Nephron (organoid): ENCODE measurements at regions not wholly inside any gene's neighbourhood (a gene's known extent, or its start where the extent isn't known, plus 50 kb on each side); places are given as distances from the start of the nearest gene placed in this dataset.
A peak's percentile ranks its signal among the peaks of the same experiment; 100 is the strongest.

ENCODE experiments used
- H3K27ac Mint-ChIP-seq, 3 experiments: 2 replicates each; pipeline ENCODE4 v1.8.0; 2020; ENCODE audit warnings: mixed read lengths in 3 of 3, mild to moderate bottlenecking in 2 of 3, moderate library complexity in 1 of 3
- H3K27me3 Mint-ChIP-seq: 2 replicates; pipeline ENCODE4 v1.8.0; 2021; ENCODE audit warnings: low read depth, mild to moderate bottlenecking, moderate library complexity, mixed read lengths
- H3K36me3 Mint-ChIP-seq: 2 replicates; pipeline ENCODE4 v1.8.0; 2020; ENCODE audit warnings: low read depth, mixed read lengths
- H3K4me1 Mint-ChIP-seq: 2 replicates; pipeline ENCODE4 v1.8.0; 2020; ENCODE audit warnings: mixed read lengths
- H3K4me3 Mint-ChIP-seq, 3 experiments: 2 replicates each; pipeline ENCODE4 v1.8.0; 2020; ENCODE audit warnings: mild to moderate bottlenecking in 3 of 3, mixed read lengths in 3 of 3, moderate library complexity in 2 of 3
- H3K9me3 Mint-ChIP-seq: 2 replicates; pipeline ENCODE4 v1.8.0; 2020; ENCODE audit warnings: mixed read lengths
- TF ChIP-seq, protein P1 (sequence below), 3 experiments: fragments of 200-600 bp; sonication (generic); IDR thresholded peaks; one replicate each; pipeline ENCODE4 v1.5.0; 2021; ENCODE audit warnings: antibody characterized with exemption in 3 of 3; ENCODE audit not compliant: unreplicated experiment in 3 of 3

DNA sequence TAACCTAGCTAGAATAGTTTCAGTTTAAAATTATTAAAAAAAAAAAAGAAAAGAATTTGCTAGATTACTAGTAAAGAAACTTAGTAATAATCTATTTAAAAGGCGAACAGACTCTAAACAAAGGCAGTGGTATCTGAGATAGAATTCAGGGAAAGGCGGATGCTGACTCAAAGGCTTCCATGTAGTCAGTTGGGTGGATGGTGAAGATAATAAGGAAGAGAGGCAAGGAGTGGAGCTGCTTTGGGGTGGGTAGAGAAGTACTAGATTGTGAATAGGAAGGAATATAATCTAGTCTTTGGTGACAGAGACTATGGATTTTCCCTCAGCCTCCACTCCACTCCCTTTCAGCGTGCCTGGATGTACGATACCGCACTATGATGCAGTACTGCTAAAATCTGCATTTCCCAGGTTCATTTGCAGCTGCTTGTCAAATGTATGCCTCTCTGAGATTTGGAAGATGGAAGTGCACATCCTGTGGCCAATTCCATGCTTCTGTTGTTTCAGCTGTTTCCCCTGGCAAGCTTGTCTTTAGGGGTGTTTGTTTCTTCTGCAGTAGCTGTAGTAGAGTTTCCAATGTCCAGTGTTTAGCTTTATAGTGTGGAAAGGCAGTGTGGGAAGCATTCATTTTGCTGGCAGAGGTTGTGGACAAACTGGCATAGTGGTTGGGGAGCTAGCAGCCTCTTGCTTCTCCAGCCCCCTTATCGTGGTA is 184.6 kb upstream of the NRIP1 start:
- TF ChIP-seq, protein P1, sequence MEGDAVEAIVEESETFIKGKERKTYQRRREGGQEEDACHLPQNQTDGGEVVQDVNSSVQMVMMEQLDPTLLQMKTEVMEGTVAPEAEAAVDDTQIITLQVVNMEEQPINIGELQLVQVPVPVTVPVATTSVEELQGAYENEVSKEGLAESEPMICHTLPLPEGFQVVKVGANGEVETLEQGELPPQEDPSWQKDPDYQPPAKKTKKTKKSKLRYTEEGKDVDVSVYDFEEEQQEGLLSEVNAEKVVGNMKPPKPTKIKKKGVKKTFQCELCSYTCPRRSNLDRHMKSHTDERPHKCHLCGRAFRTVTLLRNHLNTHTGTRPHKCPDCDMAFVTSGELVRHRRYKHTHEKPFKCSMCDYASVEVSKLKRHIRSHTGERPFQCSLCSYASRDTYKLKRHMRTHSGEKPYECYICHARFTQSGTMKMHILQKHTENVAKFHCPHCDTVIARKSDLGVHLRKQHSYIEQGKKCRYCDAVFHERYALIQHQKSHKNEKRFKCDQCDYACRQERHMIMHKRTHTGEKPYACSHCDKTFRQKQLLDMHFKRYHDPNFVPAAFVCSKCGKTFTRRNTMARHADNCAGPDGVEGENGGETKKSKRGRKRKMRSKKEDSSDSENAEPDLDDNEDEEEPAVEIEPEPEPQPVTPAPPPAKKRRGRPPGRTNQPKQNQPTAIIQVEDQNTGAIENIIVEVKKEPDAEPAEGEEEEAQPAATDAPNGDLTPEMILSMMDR (IDR thresholded peaks at IDR 0.05; ENCODE audit: unreplicated experiment in 3 of 3) = no peak
- Mint-ChIP-seq H3K36me3 (no peaks in the 10 kb centered on the region), H3K4me1 (peaks cover 45% of the 10 kb centered on the region), H3K27me3 (no peaks in the 10 kb centered on the region), H3K4me3 (no peak overlapping the region), H3K27ac (peak overlapping the region; percentile 30 to 64 (median 33)), H3K9me3 (peaks cover 2% of the 10 kb centered on the region)

- no peak overlapping the region for H3K4me3 Mint-ChIP-seq
- H3K36me3 Mint-ChIP-seq = no peaks in the 10 kb centered on the region
- no peaks in the 10 kb centered on the region for H3K27me3 Mint-ChIP-seq
- H3K4me1 Mint-ChIP-seq = peaks cover 40% of the 10 kb centered on the region
- no peak overlapping the region for H3K27ac Mint-ChIP-seq
- TF ChIP-seq, protein P1 (IDR thresholded peaks at IDR 0.05; ENCODE audit: unreplicated experiment in 3 of 3) = no peak
- H3K9me3 Mint-ChIP-seq = peaks cover 2% of the 10 kb centered on the region
Observed at GRCh38 chr21:15250384-15250783, 185.6 kb upstream of the NRIP1 start.

- H3K9me3 Mint-ChIP-seq = peaks cover 2% of the 10 kb centered on the region
- no peak overlapping the region for H3K4me3 Mint-ChIP-seq
- peaks cover 41% of the 10 kb centered on the region for H3K4me1 Mint-ChIP-seq
- TF ChIP-seq, protein P1 (IDR thresholded peaks at IDR 0.05; ENCODE audit: unreplicated experiment in 3 of 3) = no peak
- H3K27ac Mint-ChIP-seq = peak overlapping the region in 2 of 3 experiments; percentile 9 to 19
- H3K36me3 Mint-ChIP-seq = no peaks in the 10 kb centered on the region
- no peaks in the 10 kb centered on the region for H3K27me3 Mint-ChIP-seq
Observed at GRCh38 chr21:15252431-15252830, 187.6 kb upstream of the NRIP1 start.

DNA sequence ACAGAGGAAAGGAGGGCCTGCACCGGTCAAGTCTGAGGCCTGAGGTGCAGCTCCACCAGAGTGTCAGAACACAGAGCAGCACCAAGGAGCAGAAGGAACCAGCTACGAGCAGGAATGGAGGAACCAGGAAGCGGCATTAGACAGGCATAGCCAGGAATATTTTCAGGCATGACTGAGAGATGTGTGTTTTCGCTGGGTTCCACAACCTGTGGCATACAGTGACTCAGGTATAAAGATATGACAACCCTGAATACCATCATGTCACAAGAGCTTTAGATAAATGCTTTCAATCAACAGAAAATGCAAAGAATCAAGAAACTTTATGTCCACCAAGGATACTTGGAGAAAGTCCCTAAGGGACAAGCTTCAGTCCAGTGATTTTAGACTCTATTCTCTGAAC is 189.3 kb upstream of the NRIP1 start:
- H3K9me3 Mint-ChIP-seq = peaks cover 2% of the 10 kb centered on the region
- H3K36me3 Mint-ChIP-seq = no peaks in the 10 kb centered on the region
- TF ChIP-seq, protein P1 (IDR thresholded peaks at IDR 0.05; ENCODE audit: unreplicated experiment in 3 of 3) = no peak
- H3K4me1 Mint-ChIP-seq = peaks cover 40% of the 10 kb centered on the region
- no peaks in the 10 kb centered on the region for H3K27me3 Mint-ChIP-seq
- no peak overlapping the region for H3K27ac Mint-ChIP-seq
- no peak overlapping the region for H3K4me3 Mint-ChIP-seq

GRCh38 chr21:15255261-15255660 is 190.5 kb upstream of the NRIP1 start:
- H3K36me3 Mint-ChIP-seq = no peaks in the 10 kb centered on the region
- peaks cover 2% of the 10 kb centered on the region for H3K9me3 Mint-ChIP-seq
- TF ChIP-seq, protein P1 (IDR thresholded peaks at IDR 0.05; ENCODE audit: unreplicated experiment in 3 of 3) = no peak
- no peak overlapping the region for H3K27ac Mint-ChIP-seq
- H3K4me1 Mint-ChIP-seq = peaks cover 28% of the 10 kb centered on the region
- H3K4me3 Mint-ChIP-seq = no peak overlapping the region
- H3K27me3 Mint-ChIP-seq = no peaks in the 10 kb centered on the region

DNA sequence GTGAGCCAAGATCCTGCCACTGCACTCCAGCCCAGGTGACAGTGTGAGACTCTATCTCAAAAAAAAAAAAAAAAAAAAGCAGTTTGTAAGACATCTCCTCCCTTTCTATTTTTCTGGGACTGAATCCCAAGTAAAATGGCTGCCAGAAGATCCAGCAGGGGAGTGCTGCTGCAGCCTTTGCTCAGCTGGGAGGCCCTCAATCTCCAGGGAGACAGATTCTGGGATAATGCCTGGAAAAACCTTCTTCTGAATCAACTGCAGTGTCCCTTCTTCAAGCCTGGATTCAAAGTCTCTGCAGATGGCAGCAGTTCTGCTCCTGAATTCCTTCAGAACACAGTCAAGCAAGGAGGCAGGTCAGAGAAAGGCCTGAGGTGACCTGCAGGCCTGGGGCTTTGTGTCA is 191.0 kb upstream of the NRIP1 start:
- Mint-ChIP-seq H3K27ac (peak overlapping the region; percentile 58 to 68 (median 61)), H3K36me3 (no peaks in the 10 kb centered on the region), H3K4me1 (peaks cover 23% of the 10 kb centered on the region), H3K9me3 (peaks cover 2% of the 10 kb centered on the region), H3K4me3 (no peak overlapping the region), H3K27me3 (no peaks in the 10 kb centered on the region)
- TF ChIP-seq, protein P1 (IDR thresholded peaks at IDR 0.05; ENCODE audit: unreplicated experiment in 3 of 3) = no peak
